ENCODE measurements at regions not wholly inside any gene's neighbourhood (a gene's known extent, or its start where the extent isn't known, plus 50 kb on each side); places are given as distances from the start of the nearest gene placed in this dataset.

DNA sequence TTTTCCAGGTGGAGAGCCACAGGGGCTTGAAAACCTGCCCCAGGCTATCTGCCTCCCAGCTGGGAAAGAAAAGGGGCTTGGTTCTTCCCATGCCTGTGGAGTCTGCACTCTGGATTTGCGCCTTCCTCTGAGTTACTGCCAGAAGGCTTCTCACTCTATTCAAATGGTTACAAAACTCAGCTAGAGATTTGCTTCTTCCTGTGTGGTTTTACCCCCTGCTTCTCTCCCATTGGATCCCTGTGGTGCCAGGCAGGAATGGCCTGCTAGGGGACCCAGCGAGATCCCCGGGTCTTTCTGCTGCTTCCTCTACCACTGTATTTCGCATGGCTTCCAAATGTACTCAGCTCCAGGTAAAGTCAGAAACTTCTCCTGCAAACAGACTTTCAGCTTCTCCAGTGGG lies 192.0 kb upstream of the HS3ST5 start:
- no peak overlapping the region for H3K27ac ChIP-seq (ENCODE audit: low read depth, low read length, poor library complexity, severe bottlenecking)
- H3K9ac ChIP-seq (ENCODE audit: low read length) = no peak overlapping the region
- H3K4me1 ChIP-seq (ENCODE audit: insufficient read depth, low read length, severe bottlenecking) = no peaks in the 10 kb centered on the region
- TF ChIP-seq EZH2 (IDR thresholded peaks at IDR 0.05; ENCODE audit: borderline replicate concordance, low read length) = no peak
- TF ChIP-seq, protein P1, sequence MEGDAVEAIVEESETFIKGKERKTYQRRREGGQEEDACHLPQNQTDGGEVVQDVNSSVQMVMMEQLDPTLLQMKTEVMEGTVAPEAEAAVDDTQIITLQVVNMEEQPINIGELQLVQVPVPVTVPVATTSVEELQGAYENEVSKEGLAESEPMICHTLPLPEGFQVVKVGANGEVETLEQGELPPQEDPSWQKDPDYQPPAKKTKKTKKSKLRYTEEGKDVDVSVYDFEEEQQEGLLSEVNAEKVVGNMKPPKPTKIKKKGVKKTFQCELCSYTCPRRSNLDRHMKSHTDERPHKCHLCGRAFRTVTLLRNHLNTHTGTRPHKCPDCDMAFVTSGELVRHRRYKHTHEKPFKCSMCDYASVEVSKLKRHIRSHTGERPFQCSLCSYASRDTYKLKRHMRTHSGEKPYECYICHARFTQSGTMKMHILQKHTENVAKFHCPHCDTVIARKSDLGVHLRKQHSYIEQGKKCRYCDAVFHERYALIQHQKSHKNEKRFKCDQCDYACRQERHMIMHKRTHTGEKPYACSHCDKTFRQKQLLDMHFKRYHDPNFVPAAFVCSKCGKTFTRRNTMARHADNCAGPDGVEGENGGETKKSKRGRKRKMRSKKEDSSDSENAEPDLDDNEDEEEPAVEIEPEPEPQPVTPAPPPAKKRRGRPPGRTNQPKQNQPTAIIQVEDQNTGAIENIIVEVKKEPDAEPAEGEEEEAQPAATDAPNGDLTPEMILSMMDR (IDR thresholded peaks at IDR 0.05; ENCODE audit: low read length) = no peak
- H3K36me3 ChIP-seq (ENCODE audit: insufficient read depth, low read length) = no peaks in the 10 kb centered on the region
- H3K27me3 ChIP-seq (ENCODE audit: insufficient read depth, low read length) = no peaks in the 10 kb centered on the region
- no peaks in the 10 kb centered on the region for H3K79me2 ChIP-seq (ENCODE audit: insufficient read depth, low read length)
- no peak overlapping the region for H2AFZ ChIP-seq (ENCODE audit: low read length)
- no peaks in the 10 kb centered on the region for H3F3A ChIP-seq (ENCODE audit: insufficient read depth, low read length)
- H4K20me1 ChIP-seq (ENCODE audit: insufficient read depth, low read length) = no peaks in the 10 kb centered on the region
- H3K9me2 ChIP-seq (ENCODE audit: low read depth, low read length) = no peaks in the 10 kb centered on the region
- no peak overlapping the region for H3K4me2 ChIP-seq (ENCODE audit: low read length)
- H3K4me3 ChIP-seq (ENCODE audit: low read depth, low read length, poor library complexity, severe bottlenecking) = no peak overlapping the region
- no peaks in the 10 kb centered on the region for H3K9me3 ChIP-seq (ENCODE audit: low read length)

DNA sequence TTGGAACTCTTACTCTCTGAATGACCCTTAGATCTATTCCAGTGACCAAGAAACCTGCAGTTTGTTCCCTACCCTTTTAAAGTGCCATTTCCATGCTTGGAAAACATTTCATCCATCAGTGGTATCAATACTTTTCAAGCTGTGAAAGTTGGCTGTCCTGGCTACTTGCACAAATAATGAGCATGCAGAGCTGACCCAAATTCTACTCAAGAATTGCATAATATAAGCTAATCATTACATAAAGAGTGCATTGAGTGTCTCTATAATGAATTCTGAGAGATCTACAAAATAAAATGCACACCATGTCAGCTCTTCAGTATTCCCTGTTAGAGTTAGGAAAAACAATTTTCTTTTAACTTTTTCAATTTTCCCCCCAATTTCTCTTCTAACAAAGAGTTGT lies 181.3 kb upstream of the HS3ST5 start:
- no peak overlapping the region for H2AFZ ChIP-seq (ENCODE audit: low read length)
- H3K27me3 ChIP-seq (ENCODE audit: insufficient read depth, low read length) = no peaks in the 10 kb centered on the region
- H3K4me2 ChIP-seq (ENCODE audit: low read length) = no peak overlapping the region
- no peaks in the 10 kb centered on the region for H3K9me3 ChIP-seq (ENCODE audit: low read length)
- no peak overlapping the region for H3K4me3 ChIP-seq (ENCODE audit: low read depth, low read length, poor library complexity, severe bottlenecking)
- H3F3A ChIP-seq (ENCODE audit: insufficient read depth, low read length) = no peaks in the 10 kb centered on the region
- H3K36me3 ChIP-seq (ENCODE audit: insufficient read depth, low read length) = no peaks in the 10 kb centered on the region
- no peaks in the 10 kb centered on the region for H3K4me1 ChIP-seq (ENCODE audit: insufficient read depth, low read length, severe bottlenecking)
- no peak overlapping the region for H3K9ac ChIP-seq (ENCODE audit: low read length)
- H3K79me2 ChIP-seq (ENCODE audit: insufficient read depth, low read length) = no peaks in the 10 kb centered on the region
- TF ChIP-seq, protein P1 (IDR thresholded peaks at IDR 0.05; ENCODE audit: low read length) = no peak
- TF ChIP-seq EZH2 (IDR thresholded peaks at IDR 0.05; ENCODE audit: borderline replicate concordance, low read length) = no peak
- H3K9me2 ChIP-seq (ENCODE audit: low read depth, low read length) = no peaks in the 10 kb centered on the region
- H4K20me1 ChIP-seq (ENCODE audit: insufficient read depth, low read length) = no peaks in the 10 kb centered on the region
- H3K27ac ChIP-seq (ENCODE audit: low read depth, low read length, poor library complexity, severe bottlenecking) = no peak overlapping the region

DNA sequence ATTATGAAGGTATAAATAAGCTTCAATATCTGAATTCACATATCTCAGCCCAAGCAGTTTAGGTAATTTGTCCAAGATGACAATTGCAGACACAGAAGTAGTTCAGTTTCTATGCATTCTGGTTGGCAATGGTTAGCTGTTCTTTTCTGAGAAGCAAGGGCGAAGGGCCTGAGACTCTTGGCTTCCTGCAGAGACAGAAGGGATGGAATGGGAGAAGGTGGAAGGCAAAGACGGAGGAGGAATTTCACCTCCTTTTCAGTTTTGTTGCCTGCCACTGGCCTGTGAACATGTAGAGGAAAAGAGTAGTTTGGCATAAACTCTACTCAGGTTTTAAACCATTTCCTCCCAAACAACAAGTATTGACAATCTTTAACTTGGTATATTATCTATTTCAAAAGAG lies 180.7 kb upstream of the HS3ST5 start:
- no peak overlapping the region for H3K27ac ChIP-seq (ENCODE audit: low read depth, low read length, poor library complexity, severe bottlenecking)
- H4K20me1 ChIP-seq (ENCODE audit: insufficient read depth, low read length) = no peaks in the 10 kb centered on the region

More for the DNA sequence above, 180.7 kb upstream of the HS3ST5 start:
- Histone ChIP-seq H2AFZ (ENCODE audit: low read length) (no peak overlapping the region), H3K36me3 (ENCODE audit: insufficient read depth, low read length) (no peaks in the 10 kb centered on the region), H3K4me1 (ENCODE audit: insufficient read depth, low read length, severe bottlenecking) (no peaks in the 10 kb centered on the region), H3K4me2 (ENCODE audit: low read length) (no peak overlapping the region), H3K9me3 (ENCODE audit: low read length) (no peaks in the 10 kb centered on the region), H3K9me2 (ENCODE audit: low read depth, low read length) (no peaks in the 10 kb centered on the region), H3F3A (ENCODE audit: insufficient read depth, low read length) (no peaks in the 10 kb centered on the region), H3K4me3 (ENCODE audit: low read depth, low read length, poor library complexity, severe bottlenecking) (no peak overlapping the region), H3K9ac (ENCODE audit: low read length) (no peak overlapping the region), H3K27me3 (ENCODE audit: insufficient read depth, low read length) (no peaks in the 10 kb centered on the region), H3K79me2 (ENCODE audit: insufficient read depth, low read length) (no peaks in the 10 kb centered on the region)
- no peak for TF ChIP-seq EZH2 (IDR thresholded peaks at IDR 0.05; ENCODE audit: borderline replicate concordance, low read length)
- TF ChIP-seq, protein P1 (IDR thresholded peaks at IDR 0.05; ENCODE audit: low read length) = no peak

Data from OCI-LY1 (cell line).